Suppressor macrophage (primary cell): ENCODE measurements at regions not wholly inside any gene's neighbourhood (a gene's known extent, or its start where the extent isn't known, plus 50 kb on each side); places are given as distances from the start of the nearest gene placed in this dataset.
"Not testable (repeated sequence)": the region's sequence is repeated elsewhere in the genome, so short reads cannot be mapped to it uniquely, and the experiment has no call there.

Experiments used
- DNase-seq, 4 experiments: peaks; one replicate each; pipeline ENCODE4 v3.0.0-alpha.2; 2020 to 2022

DNA sequence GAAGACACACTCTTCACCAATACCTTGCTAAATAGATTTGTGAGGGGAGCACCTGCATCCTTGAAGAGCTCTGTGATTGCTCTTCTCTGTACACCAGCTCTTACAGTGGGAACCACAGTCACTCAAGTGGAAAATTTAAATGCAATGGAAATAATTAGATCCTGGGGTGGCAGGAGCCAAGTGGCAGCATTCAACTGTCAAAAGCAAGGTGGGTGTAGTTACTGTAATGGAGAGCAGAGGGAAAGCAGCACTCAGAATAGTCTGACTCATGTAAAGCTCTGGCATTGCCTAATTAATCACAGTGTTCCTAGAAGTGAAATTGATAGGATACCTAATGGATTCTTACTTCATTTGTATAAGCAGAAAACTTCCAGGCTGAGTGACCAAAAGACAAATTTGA lies 245.8 kb downstream of the KCNE4 start:
- no peak for DNase-seq

DNA sequence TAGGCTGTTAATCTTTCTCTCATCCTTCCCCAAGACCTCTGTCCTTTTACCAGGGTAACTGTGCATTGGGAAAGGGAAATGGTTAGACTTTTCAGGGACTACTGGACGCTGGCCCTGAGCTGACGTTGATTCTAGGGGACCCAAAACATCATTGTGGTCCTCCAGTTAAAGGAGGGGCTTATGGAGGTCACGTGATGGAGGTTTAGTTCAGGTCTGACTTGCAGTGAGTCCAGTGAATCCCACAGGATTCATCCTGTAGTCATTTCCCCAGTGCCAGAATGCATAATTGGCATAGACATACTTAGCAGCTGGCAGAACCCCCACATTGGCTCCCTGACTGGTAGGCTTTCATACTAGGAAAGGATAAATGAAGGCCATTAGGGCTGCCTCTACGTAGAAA lies 246.3 kb downstream of the KCNE4 start:
- not testable (repeated sequence) for DNase-seq

DNA sequence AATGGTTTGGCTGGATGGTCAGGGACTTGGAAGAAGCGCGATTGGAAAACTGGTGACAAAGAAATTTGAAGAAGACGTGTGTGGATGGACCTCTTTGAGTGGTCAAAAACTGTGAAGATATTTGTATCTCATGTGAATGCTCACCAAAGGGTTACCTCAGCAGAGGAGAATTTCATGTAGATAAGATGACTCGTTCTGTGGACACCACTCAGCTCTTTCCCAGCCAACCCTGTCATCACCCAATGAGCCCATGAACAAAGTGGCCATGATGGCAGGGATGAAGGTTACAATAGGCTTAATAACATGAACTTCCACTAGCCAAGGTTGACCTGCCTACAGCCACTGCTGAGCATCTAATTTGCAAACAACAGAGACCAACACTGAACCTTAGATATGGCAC lies 248.3 kb downstream of the KCNE4 start:
- no peak for DNase-seq

GRCh38 chr2:223306371-223306770 lies 254.4 kb downstream of the KCNE4 start:
- peak in 1 of 4 experiments; percentile 3 for DNase-seq

DNA sequence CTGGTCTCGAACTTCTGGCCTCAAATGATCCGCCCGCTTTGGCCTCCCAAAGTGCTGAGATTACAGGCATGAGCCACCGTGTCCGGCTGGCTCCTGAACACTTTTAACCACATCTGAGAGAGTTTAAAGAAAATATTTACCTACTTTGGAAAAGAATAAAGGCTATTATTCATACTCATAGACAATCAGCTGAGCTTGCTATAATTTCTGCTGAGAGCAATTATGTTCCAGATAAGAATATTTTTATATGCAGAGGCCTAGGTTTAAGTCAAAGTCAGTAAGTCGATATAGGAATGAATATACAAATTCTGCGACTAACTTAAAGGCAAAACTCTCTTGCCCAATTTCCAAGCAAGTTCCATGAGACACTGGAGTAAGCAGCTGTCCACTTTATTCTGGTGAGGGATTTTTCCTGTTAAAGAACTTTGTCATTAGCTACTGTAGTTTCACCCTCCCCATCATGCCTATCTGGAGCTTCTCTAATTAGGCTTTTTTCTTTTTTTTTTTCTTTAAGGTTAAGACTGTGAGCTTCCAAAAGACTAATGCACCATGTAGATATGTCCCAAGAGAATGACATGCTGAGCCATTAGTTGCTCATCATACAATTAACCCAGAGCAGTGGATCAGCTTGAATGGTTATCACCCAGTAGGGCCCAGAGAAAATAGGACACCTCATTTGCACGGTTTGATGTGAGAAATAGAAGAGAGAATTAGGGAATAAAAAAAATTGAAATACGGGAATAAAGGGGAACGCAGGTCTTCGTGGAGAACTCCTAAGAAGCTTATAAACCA lies 260.1 kb downstream of the KCNE4 start:
- no peak for DNase-seq

DNA sequence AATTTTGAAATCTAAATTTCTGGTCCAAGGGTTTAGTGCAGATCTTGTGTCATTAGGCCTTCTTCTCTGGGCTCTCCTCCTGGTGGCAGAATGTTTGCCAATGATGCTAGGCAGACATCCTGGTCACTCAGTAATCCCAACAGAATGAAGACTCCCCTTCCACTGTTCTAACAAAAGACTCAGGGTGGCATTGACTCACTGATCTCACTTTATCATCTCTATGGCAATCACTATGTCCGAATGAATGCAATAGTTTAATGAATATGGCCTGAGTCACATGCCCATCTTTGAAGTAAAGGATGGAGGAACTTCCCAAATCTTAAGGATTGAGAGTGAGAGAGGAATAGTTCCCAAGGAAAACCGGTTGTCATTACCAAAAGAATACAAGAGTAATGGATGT lies 261.1 kb downstream of the KCNE4 start:
- no peak for DNase-seq

GRCh38 chr2:223314811-223315210 lies 262.8 kb downstream of the KCNE4 start:
- DNase-seq: no peak

DNA sequence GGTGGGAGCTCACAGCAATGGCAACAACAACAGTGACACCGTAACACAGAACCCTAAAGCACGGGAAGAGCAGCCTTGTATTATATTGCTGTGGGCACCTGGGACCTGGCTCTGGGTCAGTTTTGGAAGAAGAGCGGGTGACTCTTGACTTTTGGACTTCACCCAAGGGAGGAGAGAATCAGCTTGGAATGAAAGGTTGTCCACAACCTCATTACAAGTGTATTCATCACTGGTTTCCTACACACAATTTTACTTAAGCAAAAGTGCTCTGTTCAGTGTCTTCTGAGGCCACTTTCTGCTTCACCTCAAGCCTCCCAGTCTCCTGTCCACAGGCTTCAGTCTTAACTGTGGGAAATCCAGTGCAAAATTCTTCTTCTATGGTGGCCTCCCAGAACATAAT lies 263.8 kb downstream of the KCNE4 start:
- no peak for DNase-seq

DNA sequence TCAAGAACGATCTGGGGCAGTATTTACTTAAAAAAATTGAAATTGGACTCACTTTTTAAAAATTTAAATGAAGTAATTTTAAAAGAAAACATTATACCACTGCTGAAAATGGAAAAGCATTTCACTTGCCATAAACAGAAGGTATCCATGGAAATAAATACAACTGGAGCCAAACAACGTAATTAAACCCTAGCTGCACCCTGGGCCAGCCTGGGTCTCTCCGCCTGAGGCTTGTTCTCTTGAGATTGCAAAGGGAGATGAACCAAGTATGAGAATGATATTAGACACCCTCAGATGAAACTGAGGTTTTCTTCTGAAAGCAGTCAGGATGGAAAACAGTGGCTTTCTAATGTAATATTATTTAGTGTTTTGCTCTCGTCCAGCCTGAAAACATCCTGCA lies 264.4 kb downstream of the KCNE4 start:
- no peak for DNase-seq

GRCh38 chr2:223319601-223320000 lies 267.6 kb downstream of the KCNE4 start:
- no peak for DNase-seq

DNA sequence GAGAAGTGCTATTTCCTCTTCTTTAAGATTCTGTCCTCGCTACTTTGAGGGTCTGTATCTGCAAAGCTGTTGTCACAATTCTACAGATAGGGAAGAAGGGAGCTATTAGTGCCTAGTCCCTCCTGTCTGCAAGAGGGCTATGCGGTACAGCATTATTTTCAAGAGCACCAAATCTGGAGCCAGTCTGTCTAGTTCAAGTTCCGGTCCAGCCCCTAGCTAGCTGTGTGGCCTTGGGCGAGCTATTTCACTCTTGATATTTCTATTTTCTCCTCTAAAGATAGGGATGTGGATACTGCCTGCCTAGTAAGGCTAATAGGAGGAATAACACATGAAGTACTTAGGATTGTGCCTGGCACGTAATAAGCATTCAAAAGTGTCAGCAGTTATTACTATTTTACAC lies 272.4 kb downstream of the KCNE4 start:
- no peak for DNase-seq

- DNase-seq: no peak
These were observed 273.6 kb downstream of the SCG2 start for GRCh38 chr2:223328578-223328977.

- not testable (repeated sequence) for DNase-seq
These were observed 271.4 kb downstream of the SCG2 start for GRCh38 chr2:223330747-223331146.

DNA sequence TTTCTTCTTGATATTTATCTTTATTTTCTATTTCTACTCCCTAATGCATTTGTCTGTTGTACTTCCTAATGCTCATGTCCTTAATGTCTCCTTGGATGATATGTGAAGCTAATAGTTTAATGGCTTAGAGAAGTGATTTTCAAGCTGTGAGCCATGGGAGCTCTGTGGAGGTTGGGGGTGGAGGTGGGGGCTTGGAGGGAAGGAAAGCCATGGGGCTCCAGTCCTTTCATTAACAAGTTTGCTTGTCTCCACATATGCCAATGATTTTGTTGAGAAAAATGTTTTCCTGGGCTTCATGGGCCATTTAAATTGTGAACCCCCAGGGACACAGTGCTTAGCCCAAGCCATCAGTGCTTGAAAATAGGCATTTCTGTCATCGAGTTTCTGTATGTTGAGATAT lies 264.1 kb downstream of the SCG2 start:
- DNase-seq: no peak

- DNase-seq: no peak
These were observed 245.1 kb downstream of the SCG2 start for GRCh38 chr2:223357076-223357475.

GRCh38 chr2:223363085-223363484 lies 239.1 kb downstream of the SCG2 start:
- DNase-seq: no peak

- DNase-seq: no peak
These were observed 236.9 kb downstream of the SCG2 start for GRCh38 chr2:223365158-223365679.

DNA sequence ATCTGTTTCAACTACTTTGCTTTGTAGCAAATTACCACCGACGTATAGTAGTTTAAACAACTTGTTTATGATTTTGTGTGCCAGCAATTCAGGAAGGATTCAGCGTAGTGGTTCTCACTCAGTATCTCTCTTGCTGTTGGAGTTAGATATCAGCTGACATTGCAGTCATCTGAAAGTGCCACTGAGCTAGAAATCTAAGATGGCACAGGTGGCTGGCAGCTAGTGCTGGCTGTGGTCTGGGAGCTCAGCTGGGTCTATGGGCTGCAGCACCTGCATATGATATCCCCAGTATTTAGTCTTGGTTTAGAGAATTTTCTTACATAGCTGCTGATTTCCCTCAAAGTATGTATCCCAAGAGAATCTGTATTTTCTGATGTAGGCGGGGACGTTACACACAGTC lies 235.6 kb downstream of the SCG2 start:
- DNase-seq: no peak

DNA sequence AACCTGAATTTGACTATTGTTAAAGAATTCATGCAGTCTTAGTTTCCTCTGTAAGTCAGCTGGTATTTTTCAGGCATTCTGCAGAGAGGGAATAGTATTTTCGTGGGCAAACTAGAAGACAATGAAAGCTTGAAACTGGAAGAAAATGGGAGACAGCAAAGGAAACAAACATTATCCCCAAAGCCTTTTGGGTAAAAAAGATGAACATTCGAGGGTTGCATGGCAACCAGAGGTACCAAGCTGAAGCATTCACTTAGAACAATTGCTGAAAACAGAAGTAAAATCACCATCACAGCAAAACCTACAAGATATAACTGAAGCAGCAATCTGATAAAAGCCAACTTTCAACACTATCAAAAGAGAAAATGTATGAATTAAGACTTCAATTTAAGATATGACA lies 233.7 kb downstream of the SCG2 start:
- no peak for DNase-seq

DNA sequence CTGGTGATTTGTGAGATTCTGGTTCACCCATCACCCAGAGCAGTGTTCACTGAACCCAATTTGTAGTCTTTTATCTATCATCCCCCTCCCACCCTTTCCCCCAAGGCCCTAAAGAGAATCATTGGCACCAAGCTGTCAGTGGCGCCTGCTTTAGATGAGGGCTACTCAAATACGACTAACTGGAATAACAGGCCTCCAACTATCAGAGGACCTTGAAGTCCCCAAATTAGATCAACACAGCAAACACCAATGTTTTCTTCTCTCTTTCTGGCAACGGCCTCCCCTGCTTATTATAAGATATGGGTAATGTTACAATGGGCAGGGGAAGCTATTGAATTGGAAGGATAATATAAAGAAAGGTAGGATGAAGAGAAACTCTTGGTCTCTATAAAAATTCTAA lies 232.3 kb downstream of the SCG2 start:
- DNase-seq: no peak

DNA sequence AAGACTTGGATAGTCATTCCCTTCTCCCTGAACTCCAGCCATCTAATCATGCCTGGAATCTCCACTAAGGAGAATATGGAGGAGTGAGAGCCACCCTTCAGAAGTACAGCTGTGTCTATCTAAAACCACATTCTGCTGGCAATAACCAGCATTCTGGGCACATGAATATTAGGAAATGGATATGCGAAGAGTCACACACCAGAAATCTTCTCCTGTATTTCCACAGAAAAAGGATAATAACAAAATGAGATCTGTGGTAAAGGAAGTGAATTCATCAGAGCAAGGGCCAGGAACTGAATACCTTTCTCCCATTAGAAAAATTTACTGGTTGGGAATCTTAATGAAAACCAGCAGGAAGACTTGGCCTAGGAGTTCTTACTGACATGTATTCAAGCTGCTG lies 218.8 kb downstream of the SCG2 start:
- no peak for DNase-seq

- DNase-seq: no peak
These were observed 216.0 kb downstream of the SCG2 start for GRCh38 chr2:223386189-223386588.

- DNase-seq: no peak
These were observed 215.2 kb downstream of the SCG2 start for GRCh38 chr2:223386984-223387383.

- no peak for DNase-seq
These were observed 212.5 kb downstream of the SCG2 start for GRCh38 chr2:223389624-223390023.

GRCh38 chr2:223396993-223397392 lies 205.2 kb downstream of the SCG2 start:
- no peak for DNase-seq
